HG02623 (cell line): ENCODE measurements at regions not wholly inside any gene's neighbourhood (a gene's known extent, or its start where the extent isn't known, plus 50 kb on each side); places are given as distances from the start of the nearest gene placed in this dataset.
"Not testable (repeated sequence)": the region's sequence is repeated elsewhere in the genome, so short reads cannot be mapped to it uniquely, and the experiment has no call there.

Source experiments
- ATAC-seq: cut with Tn5 transposase; IDR thresholded peaks from one replicate; pipeline ENCODE4 v1.9.1; 2021; ENCODE audit warnings: moderate library complexity; ENCODE audit not compliant: unreplicated experiment

DNA sequence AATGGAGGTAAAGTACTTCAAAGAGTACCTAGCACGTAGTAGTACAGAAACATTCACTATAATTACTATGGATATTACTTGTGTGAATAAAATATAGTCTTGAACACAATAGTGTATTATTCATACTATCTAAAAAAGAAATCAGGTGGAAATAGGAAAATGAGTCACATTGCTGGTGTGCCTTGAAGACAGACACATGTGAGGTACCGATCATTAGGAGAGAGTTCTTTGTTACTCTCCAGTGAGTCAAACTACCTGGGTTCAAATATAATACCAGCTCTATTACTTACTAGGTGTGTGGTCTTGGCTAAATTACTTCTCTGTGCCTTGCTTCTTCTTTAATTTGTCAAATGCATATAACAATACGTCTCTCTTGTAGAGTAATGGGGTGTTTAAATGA lies 50.8 kb upstream of the BEND6 start:
- no peak for ATAC-seq

- ATAC-seq: no peak
Observed at GRCh38 chr6:56902641-56903464, 52.1 kb upstream of the BEND6 start.

DNA sequence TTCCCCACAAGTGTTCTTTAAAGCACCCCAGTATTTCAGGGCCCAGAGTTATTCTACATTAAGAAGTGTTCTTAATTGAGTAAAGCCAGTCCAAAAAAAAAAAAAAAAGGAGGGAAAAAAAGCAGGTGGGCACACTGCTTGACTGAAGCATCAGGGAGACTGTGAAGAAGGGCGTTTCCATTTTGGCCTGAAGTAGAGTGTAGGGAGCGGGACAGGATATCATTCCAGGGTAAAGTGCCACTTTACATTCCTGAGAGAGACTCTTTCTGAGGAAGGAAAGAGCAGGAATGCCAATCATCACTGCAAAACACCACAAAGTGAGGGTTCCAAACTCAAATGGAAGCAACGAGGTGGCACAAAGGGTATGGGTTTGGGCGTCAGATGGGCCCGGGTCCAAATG lies 54.1 kb upstream of the BEND6 start:
- ATAC-seq: no peak

DNA sequence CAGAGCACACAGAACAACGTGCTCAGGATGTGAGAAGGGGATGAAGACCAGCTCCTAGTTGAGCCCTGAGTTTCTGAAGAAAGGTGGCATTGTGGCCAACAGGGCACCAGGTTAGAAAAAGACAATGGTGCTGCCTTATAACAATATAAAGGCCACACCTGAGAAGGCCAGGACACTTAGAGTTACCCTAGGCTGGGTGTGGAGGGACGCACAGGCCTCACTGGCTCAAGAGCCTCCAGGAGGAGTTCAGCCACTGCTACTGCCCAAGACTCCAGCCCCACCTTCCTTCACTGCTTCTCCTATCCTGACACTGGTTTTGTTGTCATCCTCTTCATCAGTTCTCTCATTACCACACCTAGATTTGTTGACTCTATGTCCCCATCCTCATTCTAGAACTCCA lies 55.2 kb upstream of the BEND6 start:
- no peak for ATAC-seq

- ATAC-seq: no peak
Observed at GRCh38 chr6:56899311-56899710, 55.6 kb upstream of the BEND6 start.

GRCh38 chr6:56897789-56898529 lies 56.9 kb upstream of the BEND6 start:
- ATAC-seq: no peak

DNA sequence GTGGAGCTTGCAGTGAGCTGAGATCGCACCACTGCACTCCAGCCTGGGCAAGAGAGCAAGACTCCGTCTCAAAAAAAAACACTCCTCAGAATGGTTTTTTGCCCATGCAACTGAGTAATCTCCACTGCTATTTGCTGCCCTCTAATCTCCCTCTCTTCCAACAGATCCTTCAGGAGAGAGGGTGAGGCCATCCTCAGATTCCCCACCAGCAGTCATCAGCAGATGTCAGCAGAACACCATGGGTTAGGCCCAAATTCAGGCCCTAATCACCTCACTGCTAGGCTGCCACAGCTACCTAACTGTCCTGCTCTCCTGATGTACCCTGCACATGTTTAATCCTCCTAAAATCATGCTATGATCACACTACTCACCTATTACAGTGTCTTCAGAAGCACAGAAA lies 63.2 kb upstream of the BEND6 start:
- no peak for ATAC-seq

DNA sequence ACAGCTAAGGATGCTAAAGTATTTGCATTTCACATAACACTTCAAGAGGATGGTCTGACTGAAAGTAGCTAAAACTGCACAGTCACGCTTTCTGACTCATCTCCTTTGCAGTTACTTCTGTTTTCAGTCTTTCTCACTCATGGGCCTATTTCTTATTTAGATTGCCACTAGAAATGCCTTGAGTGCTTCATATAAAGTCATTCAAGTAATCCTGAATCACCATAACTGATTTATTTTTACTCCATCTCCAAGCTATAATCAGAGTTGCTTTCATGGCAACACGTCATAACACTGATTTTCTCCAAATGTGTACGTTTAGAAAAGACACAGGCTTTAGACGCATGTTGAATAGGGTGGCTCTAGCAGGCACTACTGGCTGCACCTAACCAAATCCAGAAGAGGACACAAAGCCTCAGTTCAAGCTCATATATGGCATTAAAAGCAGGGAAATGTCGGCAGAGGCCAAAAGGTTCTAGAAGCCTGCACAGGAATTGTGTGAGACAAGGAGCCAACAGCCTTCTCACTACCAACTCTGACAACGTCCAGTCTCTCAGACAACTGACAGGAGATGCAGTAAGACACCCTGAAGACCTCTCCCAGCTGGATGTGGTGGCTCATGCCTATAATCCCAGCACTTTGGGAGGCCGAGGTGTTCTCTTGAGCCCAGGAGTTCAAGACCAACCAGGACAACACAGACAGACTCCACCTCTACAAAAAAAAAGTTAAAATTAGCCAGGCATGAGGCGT lies 64.1 kb upstream of the BEND6 start:
- peak; percentile 98 for ATAC-seq

- no peak for ATAC-seq
Observed at GRCh38 chr6:56890066-56890465, 64.8 kb upstream of the BEND6 start.

GRCh38 chr6:56889492-56889891 lies 65.4 kb upstream of the BEND6 start:
- ATAC-seq: no peak

- no peak for ATAC-seq
Observed at GRCh38 chr6:56888687-56889086, 66.2 kb upstream of the BEND6 start.

- ATAC-seq: no peak
Observed at GRCh38 chr6:56887086-56887485, 67.8 kb upstream of the BEND6 start.

- no peak for ATAC-seq
Observed at GRCh38 chr6:56877922-56878321, 77.0 kb upstream of the BEND6 start.

DNA sequence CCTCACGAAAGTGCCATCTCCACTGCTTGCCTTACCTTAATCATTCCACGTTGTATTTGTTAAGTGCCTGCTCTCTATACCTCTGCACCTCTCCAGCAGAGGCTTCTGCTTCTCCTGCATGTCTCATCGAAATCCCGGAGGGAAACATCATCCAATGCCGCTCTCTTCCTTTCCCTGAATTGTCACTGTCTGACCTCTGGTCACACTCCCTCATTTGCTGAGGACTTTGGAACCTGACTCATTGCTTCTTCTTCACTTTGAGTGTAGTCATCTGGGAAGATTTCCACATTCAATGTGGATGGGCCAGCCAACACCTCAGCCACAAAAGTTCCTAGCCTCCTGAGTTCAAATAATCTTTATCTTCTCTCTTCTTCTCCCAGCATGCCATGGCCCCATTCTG lies 78.9 kb upstream of the BEND6 start:
- ATAC-seq: no peak

DNA sequence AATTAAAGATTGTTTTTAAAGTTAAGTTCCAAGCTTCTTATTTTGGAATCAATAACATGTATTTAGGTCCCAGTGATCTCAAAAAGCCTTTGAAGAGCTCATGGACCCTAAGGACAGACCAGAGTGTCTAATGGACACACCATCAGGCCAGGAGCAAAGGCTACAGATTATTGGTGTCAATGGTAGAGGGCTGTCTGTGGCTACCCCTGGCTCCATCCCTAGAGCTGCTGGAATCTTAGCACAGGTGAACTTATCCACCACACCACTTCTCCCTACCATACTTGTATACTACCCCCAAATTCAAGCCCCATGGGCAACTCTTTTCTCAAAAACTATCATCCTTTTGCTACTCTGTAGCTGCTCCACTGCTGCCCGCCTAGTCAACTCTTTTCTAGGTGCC lies 79.4 kb upstream of the BEND6 start:
- no peak for ATAC-seq

DNA sequence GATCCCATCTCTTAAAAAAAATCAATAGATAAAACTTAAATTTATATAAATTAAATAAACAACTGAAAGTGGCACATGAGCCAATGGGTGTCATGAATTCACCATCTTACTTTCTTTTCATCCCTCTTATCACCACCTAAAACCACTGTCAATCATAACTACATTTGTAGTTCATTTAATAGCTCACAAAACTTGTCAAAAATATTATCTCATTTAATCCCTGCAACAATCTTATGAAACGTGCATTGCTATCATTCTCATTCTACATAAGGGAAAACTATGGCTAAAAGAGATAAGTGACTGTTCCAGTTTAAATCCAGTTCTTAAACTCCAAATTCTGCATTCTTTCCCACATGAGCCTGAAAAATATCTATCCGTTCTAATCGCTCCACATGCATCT lies 80.6 kb upstream of the BEND6 start:
- ATAC-seq: no peak

DNA sequence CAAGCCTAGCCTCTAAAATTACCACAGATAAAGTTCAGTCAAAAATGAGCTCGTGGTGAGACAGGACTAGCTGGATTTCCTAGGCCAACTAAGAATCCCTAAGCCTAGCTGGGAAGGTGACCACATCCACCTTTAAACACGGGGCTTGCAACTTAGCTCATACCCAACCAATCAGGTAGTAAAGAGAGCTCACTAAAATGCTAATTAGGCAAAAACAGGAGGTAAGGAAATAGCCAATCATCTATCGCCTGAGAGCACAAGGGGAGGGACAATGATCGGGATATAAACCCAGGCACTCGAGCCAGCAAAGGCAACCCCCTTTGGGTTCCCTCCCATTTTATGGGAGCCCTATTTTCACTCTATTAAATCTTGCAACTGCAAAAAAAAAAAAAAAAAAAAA lies 84.9 kb upstream of the BEND6 start:
- not testable (repeated sequence) for ATAC-seq

DNA sequence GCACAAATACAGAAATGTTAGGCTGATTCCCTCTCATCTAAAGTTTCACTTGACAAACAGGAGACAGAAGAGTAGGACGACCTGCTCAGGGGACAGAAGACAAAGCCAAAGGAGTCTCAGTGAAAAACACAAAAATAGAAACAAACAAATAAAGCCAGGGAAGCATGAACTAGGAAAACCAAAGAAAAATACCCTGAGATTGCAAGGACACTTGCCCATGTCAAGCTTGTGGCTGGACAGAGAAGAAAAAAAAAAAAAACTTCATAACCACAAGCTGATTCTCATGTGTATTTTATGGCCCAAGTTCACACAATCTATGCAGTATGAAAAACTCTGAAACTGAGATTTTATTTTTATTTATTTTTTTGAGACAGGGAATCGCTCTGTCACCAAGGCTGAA lies 85.6 kb upstream of the BEND6 start:
- ATAC-seq: no peak

DNA sequence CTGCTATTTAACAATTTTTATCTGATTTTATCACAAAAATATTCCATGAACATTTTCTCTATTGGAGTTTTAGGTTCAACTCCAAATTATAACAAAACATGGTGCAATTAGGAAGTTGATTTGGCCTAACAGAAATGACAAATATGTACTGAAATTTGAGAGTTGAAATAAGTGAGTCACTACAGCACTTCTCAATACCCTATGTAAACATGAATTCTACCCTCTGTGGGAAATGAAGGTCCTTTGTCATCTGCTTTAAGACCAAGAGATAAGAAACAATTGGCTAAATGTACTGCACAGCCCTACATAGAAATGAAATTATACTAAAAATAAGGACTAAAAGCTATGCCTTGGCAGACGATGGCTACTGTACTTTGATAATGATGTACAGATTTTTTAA lies 86.2 kb upstream of the BEND6 start:
- no peak for ATAC-seq

DNA sequence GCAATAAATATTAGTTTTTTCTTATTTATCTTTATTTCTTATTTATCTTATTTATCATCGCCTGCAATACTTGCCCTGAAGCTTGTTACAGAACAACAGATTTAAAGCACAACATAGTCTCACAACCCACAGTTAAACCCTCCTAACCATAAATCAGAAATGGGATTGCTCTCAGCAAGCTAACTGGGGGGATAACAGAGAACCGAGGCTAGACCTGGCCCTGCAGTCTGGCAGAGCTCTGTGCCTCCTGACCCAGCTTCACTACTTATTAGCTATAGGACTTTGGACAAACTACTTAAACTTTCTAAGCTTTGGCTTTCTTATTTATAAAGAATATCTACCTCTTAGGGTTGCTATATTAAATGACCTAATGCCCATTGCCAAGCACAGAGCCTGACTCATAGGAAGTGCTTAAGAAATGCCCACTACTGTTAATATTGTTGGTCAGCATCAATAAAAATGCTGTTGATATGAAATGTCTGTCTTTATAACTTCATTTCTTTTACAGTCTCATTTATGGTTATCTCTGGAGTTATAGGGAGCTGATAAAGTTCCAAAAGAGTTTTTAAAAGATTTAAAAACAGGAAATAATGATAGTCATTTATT lies 87.9 kb upstream of the BEND6 start:
- no peak for ATAC-seq

DNA sequence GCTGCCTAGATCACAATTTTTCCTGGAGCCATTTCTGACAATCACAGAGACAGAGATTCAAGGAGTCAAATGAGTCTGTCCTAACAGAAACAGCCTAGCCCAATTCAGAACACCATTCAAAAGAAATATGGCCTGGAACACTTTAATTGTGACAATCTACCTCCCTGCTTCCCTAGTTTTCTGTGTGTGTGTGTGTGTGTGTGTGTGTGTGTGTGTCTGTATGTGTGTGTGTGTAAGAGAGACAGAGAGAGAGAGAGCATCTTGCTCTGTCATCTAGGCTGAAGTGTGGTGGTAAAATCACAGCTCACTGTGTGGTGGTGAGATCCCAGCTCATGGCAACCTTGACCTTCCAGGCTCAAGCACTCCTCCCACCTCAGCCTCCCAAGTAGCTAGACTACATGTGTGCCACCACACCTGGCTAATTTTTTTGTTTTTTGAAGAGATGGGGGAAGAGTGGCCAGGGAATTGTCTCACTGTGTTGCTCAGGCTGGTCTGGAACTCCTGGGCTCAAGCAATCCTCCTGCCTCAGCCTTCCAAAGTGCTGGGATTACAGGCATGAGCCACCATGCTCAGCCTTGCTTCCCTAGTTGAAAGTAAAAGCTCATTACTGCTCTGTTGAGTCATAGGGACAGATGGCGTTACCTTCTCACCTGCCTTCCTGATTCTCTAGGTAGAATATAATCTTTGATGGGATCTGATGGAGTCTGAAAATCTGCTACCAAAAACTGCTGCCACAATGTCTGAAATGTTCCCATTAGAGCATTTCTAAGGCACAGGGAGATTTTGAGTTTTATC lies 89.6 kb upstream of the BEND6 start:
- no peak for ATAC-seq
